Body of pancreas (tissue), 4 donors: ENCODE measurements at regions not wholly inside any gene's neighbourhood (a gene's known extent, or its start where the extent isn't known, plus 50 kb on each side); places are given as distances from the start of the nearest gene placed in this dataset.

Experiments
- POLR2A ChIP-seq, 3 donors: fragments of 450-650 bp; IDR thresholded peaks; one replicate each; pipeline ENCODE4 v1.6.1; 2016; ENCODE audit warnings: antibody characterized with exemption in 3 of 3, mild to moderate bottlenecking in 2 of 3
- TF ChIP-seq, protein P1 (sequence below), 7 experiments: fragments of 450-650 bp in 4 of 7; fragments of 200-600 bp in 3 of 7; sonication (generic) in 3 of 7; IDR thresholded peaks; one replicate each; pipeline ENCODE4 v1.5.1; 2016 to 2019; ENCODE audit warnings: antibody characterized with exemption in 7 of 7

GRCh38 chr5:156230887-156231286, 96.1 kb upstream of the SGCD start:
- TF ChIP-seq, protein P1, sequence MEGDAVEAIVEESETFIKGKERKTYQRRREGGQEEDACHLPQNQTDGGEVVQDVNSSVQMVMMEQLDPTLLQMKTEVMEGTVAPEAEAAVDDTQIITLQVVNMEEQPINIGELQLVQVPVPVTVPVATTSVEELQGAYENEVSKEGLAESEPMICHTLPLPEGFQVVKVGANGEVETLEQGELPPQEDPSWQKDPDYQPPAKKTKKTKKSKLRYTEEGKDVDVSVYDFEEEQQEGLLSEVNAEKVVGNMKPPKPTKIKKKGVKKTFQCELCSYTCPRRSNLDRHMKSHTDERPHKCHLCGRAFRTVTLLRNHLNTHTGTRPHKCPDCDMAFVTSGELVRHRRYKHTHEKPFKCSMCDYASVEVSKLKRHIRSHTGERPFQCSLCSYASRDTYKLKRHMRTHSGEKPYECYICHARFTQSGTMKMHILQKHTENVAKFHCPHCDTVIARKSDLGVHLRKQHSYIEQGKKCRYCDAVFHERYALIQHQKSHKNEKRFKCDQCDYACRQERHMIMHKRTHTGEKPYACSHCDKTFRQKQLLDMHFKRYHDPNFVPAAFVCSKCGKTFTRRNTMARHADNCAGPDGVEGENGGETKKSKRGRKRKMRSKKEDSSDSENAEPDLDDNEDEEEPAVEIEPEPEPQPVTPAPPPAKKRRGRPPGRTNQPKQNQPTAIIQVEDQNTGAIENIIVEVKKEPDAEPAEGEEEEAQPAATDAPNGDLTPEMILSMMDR (IDR thresholded peaks at IDR 0.05), result no peak
- TF ChIP-seq POLR2A (IDR thresholded peaks at IDR 0.05), result no peak
